ENCODE measurements at regions not wholly inside any gene's neighbourhood (a gene's known extent, or its start where the extent isn't known, plus 50 kb on each side); places are given as distances from the start of the nearest gene placed in this dataset.

GRCh38 chr6:74765486-74765885, 440.4 kb downstream of the COL12A1 start:
- no peaks in the 10 kb centered on the region for H4K20me1 ChIP-seq (ENCODE audit: insufficient read depth, low read length)
- TF ChIP-seq ZNF143 (CRISPR knock-in tag; IDR thresholded peaks at IDR 0.05) (no peak), MAFK (conservative IDR thresholded peaks at IDR 0.05 in 1 of 2, IDR thresholded peaks at IDR 0.05 in 1 of 2; ENCODE audit: low read length in 2 of 2) (peak; percentile 34 to 51; a peak in 3 of 4 replicates)
- no peak for ATAC-seq
- H3K36me3 ChIP-seq (replicated peaks in 1 of 2; ENCODE audit: control insufficient read depth in 1 of 2, insufficient read depth in 2 of 2, low read length in 2 of 2) = no peaks in the 10 kb centered on the region
- no peaks in the 10 kb centered on the region for H3K9me3 ChIP-seq (ENCODE audit: low read length)
- no peak overlapping the region for H3K4me2 ChIP-seq (ENCODE audit: low read depth, low read length)
- ChIA-PET POLR2A (no interaction called here), CTCF (ENCODE audit: low intra/inter-chr PET ratio, low total read pairs) (no interaction called here)
- no peak overlapping the region for H3K9ac ChIP-seq (ENCODE audit: insufficient read depth, low read depth, low read length)
- DNase-seq (ENCODE audit: low spot score) = no peak
- 0% methylated on average over 3 of the region's 3 CpGs for WGBS (ENCODE audit: low lambda C conversion rate)
- no peaks in the 10 kb centered on the region for H3K4me1 ChIP-seq (ENCODE audit: insufficient read depth, low read length)
- no peaks in the 10 kb centered on the region for H3K27me3 ChIP-seq (ENCODE audit: control insufficient read depth in 1 of 2, insufficient read depth in 2 of 2, low read length in 2 of 2)
- intact Hi-C loops (cut with micrococcal nuclease; ENCODE audit: unreplicated experiment) = no loop called here
- H3K27ac ChIP-seq (ENCODE audit: extremely low read length, insufficient read depth, low read length) = no peak overlapping the region
- H3K79me2 ChIP-seq (ENCODE audit: insufficient read depth, low read length) = no peaks in the 10 kb centered on the region
- FAIRE-seq = no peak
- H2AFZ ChIP-seq (ENCODE audit: low read length) = no peak overlapping the region
- no TSS peak for BruUV-seq (replicated peaks)
- H3K4me3 ChIP-seq (replicated peaks in 1 of 3; ENCODE audit: insufficient read depth in 1 of 3, low read depth in 2 of 3, low read length in 3 of 3) = no peak overlapping the region
- in situ Hi-C loops (cut with HindIII; ENCODE audit: extremely low pct_ligation_motif_present, low pct_unique_long_range_greater_than_20kb) = no loop called here

- WGBS (ENCODE audit: low lambda C conversion rate) = 0% methylated on average over 2 of the region's 2 CpGs
- ATAC-seq (no peak), FAIRE-seq (no peak), DNase-seq (ENCODE audit: low spot score) (no peak)
- Histone ChIP-seq H2AFZ (ENCODE audit: low read length) (no peak overlapping the region), H3K4me1 (ENCODE audit: insufficient read depth, low read length) (no peaks in the 10 kb centered on the region), H3K27ac (ENCODE audit: extremely low read length, insufficient read depth, low read length) (no peak overlapping the region), H3K4me3 (replicated peaks in 1 of 3; ENCODE audit: insufficient read depth in 1 of 3, low read depth in 2 of 3, low read length in 3 of 3) (no peak overlapping the region), H3K27me3 (ENCODE audit: control insufficient read depth in 1 of 2, insufficient read depth in 2 of 2, low read length in 2 of 2) (no peaks in the 10 kb centered on the region), H3K4me2 (ENCODE audit: low read depth, low read length) (no peak overlapping the region), H3K9ac (ENCODE audit: insufficient read depth, low read depth, low read length) (no peak overlapping the region), H3K79me2 (ENCODE audit: insufficient read depth, low read length) (no peaks in the 10 kb centered on the region), H4K20me1 (ENCODE audit: insufficient read depth, low read length) (no peaks in the 10 kb centered on the region), H3K9me3 (ENCODE audit: low read length) (no peaks in the 10 kb centered on the region), H3K36me3 (replicated peaks in 1 of 2; ENCODE audit: control insufficient read depth in 1 of 2, insufficient read depth in 2 of 2, low read length in 2 of 2) (no peaks in the 10 kb centered on the region)
- intact Hi-C loops (cut with micrococcal nuclease; ENCODE audit: unreplicated experiment) (no loop called here), in situ Hi-C loops (cut with HindIII; ENCODE audit: extremely low pct_ligation_motif_present, low pct_unique_long_range_greater_than_20kb) (no loop called here)
- POLR2A ChIA-PET = no interaction called here
- no TSS peak for BruUV-seq (replicated peaks)
- TF ChIP-seq HBP1 (CRISPR knock-in tag; IDR thresholded peaks at IDR 0.05; ENCODE audit: low read depth) = no peak
- TF ChIP-seq SMARCC2 (IDR thresholded peaks at IDR 0.05) = no peak
- TF ChIP-seq LCORL (IDR thresholded peaks at IDR 0.05) = no peak
- no peak for TF ChIP-seq LCORL (CRISPR knock-in tag; IDR thresholded peaks at IDR 0.05)
- TF ChIP-seq, protein P1, sequence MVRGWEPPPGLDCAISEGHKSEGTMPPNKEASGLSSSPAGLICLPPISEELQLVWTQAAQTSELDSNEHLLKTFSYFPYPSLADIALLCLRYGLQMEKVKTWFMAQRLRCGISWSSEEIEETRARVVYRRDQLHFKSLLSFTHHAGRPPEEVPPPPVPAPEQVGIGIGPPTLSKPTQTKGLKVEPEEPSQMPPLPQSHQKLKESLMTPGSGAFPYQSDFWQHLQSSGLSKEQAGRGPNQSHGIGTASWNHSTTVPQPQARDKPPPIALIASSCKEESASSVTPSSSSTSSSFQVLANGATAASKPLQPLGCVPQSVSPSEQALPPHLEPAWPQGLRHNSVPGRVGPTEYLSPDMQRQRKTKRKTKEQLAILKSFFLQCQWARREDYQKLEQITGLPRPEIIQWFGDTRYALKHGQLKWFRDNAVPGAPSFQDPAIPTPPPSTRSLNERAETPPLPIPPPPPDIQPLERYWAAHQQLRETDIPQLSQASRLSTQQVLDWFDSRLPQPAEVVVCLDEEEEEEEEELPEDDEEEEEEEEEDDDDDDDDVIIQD (CRISPR knock-in tag; IDR thresholded peaks at IDR 0.05; ENCODE audit: low read depth) = no peak
- no peak for TF ChIP-seq ZNF572 (CRISPR knock-in tag; IDR thresholded peaks at IDR 0.05)
- no peak for TF ChIP-seq TSC22D2 (CRISPR knock-in tag; IDR thresholded peaks at IDR 0.05; ENCODE audit: borderline replicate concordance)
- TF ChIP-seq TRIM24 (CRISPR knock-in tag; IDR thresholded peaks at IDR 0.05) = no peak
- no peak for TF ChIP-seq BHLHE40 (IDR thresholded peaks at IDR 0.05; ENCODE audit: low read length)
- CTCF ChIA-PET (ENCODE audit: low intra/inter-chr PET ratio, low total read pairs) = no interaction called here
Measured at GRCh38 chr6:74764486-74764885, 441.4 kb downstream of the COL12A1 start.

Measured in HepG2 (cell line).